OCI-LY3 (cell line): ENCODE measurements at regions not wholly inside any gene's neighbourhood (a gene's known extent, or its start where the extent isn't known, plus 50 kb on each side); places are given as distances from the start of the nearest gene placed in this dataset.

Experiments
- H2AFZ ChIP-seq: fragments of 200-600, 300-600 bp; shearing (Covaris generic); 2 replicates; pipeline ENCODE4 v1.6.0; 2014; ENCODE audit warnings: antibody characterized with exemption, low read depth, low read length
- H3K27ac ChIP-seq: fragments of 200-600, 300-600 bp; sonication (generic); 2 replicates; pipeline ENCODE4 v1.5.1; 2014; ENCODE audit warnings: mild to moderate bottlenecking, low read length, moderate library complexity, mixed read lengths
- H3K27me3 ChIP-seq: fragments of 200-600, 300-600 bp; sonication (generic); 2 replicates; pipeline ENCODE4 v1.6.1; 2014; ENCODE audit warnings: low read depth, low read length, mixed read lengths
- H3K36me3 ChIP-seq: fragments of 200-600, 300-600 bp; sonication (generic); replicated peaks from 2 replicates; pipeline ENCODE3; 2014; ENCODE audit warnings: low read depth, low read length, mixed read lengths
- H3K4me1 ChIP-seq: fragments of 300-600, 200-600 bp; sonication (generic); 2 replicates; pipeline ENCODE4 v1.6.1; 2014; ENCODE audit warnings: low read length, mixed read lengths
- H3K4me2 ChIP-seq: fragments of 200-600, 300-600 bp; sonication (generic); 2 replicates; pipeline ENCODE4 v1.6.1; 2014; ENCODE audit warnings: low read length, mixed read lengths
- H3K4me3 ChIP-seq: fragments of 300-600, 200-600 bp; sonication (generic); 2 replicates; pipeline ENCODE4 v1.5.1; 2014; ENCODE audit warnings: antibody characterized with exemption, mild to moderate bottlenecking, low read length, moderate library complexity
- H3K79me2 ChIP-seq: fragments of 300-600, 200-600 bp; shearing (Covaris generic); 2 replicates; pipeline ENCODE4 v1.6.1; 2014; ENCODE audit warnings: mild to moderate bottlenecking, low read length, mixed read lengths
- H3K9ac ChIP-seq: fragments of 300-600, 200-600 bp; shearing (Covaris generic); 2 replicates; pipeline ENCODE4 v1.6.0; 2014; ENCODE audit warnings: mild to moderate bottlenecking, low read length, moderate library complexity
- H3K9me3 ChIP-seq: fragments of 200-600, 300-600 bp; shearing (Covaris generic); 2 replicates; pipeline ENCODE4 v1.6.1; 2014; ENCODE audit warnings: low read length, mixed read lengths; ENCODE audit not compliant: insufficient read depth
- H4K20me1 ChIP-seq: fragments of 200-600, 300-600 bp; sonication (generic); 2 replicates; pipeline ENCODE4 v1.6.1; 2016; ENCODE audit warnings: low read length, mixed read lengths; ENCODE audit not compliant: insufficient read depth
- CTCF ChIP-seq: fragments of 200-600, 300-600 bp; sonication (generic); IDR thresholded peaks from 2 replicates; pipeline ENCODE4 v1.5.1; 2014; ENCODE audit warnings: antibody characterized with exemption, low read length, low read depth
- EZH2phosphoT487 ChIP-seq: fragments of 200-600 bp; shearing (Covaris generic); IDR thresholded peaks from 2 replicates; pipeline ENCODE4 v1.6.1; 2018; ENCODE audit warnings: antibody characterized with exemption, mixed run types, low read depth

DNA sequence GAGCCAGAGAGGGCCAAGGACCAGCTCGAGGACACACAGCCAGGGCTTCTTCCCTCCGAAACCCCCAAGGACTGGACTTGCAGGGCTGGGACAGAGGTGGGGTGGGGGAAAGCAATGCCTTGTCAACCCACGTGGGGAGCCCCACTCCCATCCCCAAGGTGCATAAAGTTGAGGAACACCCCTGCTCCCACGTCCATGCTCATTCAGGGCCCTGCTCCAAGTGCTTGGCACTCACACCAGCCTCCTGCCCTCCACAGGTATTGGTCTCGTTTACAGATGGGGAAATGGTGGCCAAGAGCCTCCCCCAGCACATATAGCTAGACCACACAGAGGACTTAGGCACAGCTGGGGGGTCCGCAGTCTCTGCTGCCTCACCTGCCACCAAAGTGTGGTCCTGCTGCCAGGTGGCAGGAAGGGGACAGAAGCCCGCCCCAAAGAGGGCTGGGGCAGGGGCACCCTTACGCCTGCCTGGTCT, 50.5 kb upstream of the CSPG4 start:
- Histone ChIP-seq H3K4me3 (no peak overlapping the region), H3K9ac (no peak overlapping the region), H3K9me3 (no peaks in the 10 kb centered on the region), H4K20me1 (no peaks in the 10 kb centered on the region), H3K27ac (no peak overlapping the region), H2AFZ (no peak overlapping the region), H3K36me3 (no peaks in the 10 kb centered on the region), H3K4me1 (peaks cover 10% of the 10 kb centered on the region), H3K27me3 (no peaks in the 10 kb centered on the region), H3K79me2 (no peaks in the 10 kb centered on the region), H3K4me2 (no peak overlapping the region)
- TF ChIP-seq EZH2phosphoT487 (no peak), CTCF (no peak)
